HG02623 (cell line): ENCODE measurements at regions not wholly inside any gene's neighbourhood (a gene's known extent, or its start where the extent isn't known, plus 50 kb on each side); places are given as distances from the start of the nearest gene placed in this dataset.
A peak's percentile ranks its signal among the peaks of the same experiment; 100 is the strongest.
"Not testable (repeated sequence)": the region's sequence is repeated elsewhere in the genome, so short reads cannot be mapped to it uniquely, and the experiment has no call there.

Source experiments
- ATAC-seq: cut with Tn5 transposase; IDR thresholded peaks from one replicate; pipeline ENCODE4 v1.9.1; 2021; ENCODE audit warnings: moderate library complexity; ENCODE audit not compliant: unreplicated experiment

GRCh38 chr6:153574231-153574630 is 443.1 kb upstream of the RGS17 start:
- no peak for ATAC-seq

- no peak for ATAC-seq
Observed at GRCh38 chr6:153572371-153572770, 441.3 kb upstream of the RGS17 start.

- no peak for ATAC-seq
Observed at GRCh38 chr6:153568628-153569027, 437.5 kb upstream of the RGS17 start.

- no peak for ATAC-seq
Observed at GRCh38 chr6:153564803-153565202, 433.7 kb upstream of the RGS17 start.

- no peak for ATAC-seq
Observed at GRCh38 chr6:153563001-153563400, 431.9 kb upstream of the RGS17 start.

GRCh38 chr6:153553627-153554026 is 422.5 kb upstream of the RGS17 start:
- no peak for ATAC-seq

GRCh38 chr6:153539602-153540001 is 408.5 kb upstream of the RGS17 start:
- no peak for ATAC-seq

GRCh38 chr6:153538491-153538890 is 407.4 kb upstream of the RGS17 start:
- no peak for ATAC-seq

- no peak for ATAC-seq
Observed at GRCh38 chr6:153537422-153537821, 406.3 kb upstream of the RGS17 start.

GRCh38 chr6:153526479-153526878 is 395.4 kb upstream of the RGS17 start:
- ATAC-seq = no peak

- ATAC-seq = no peak
Observed at GRCh38 chr6:153525998-153526397, 394.9 kb upstream of the RGS17 start.

GRCh38 chr6:153523390-153523789 is 392.3 kb upstream of the RGS17 start:
- no peak for ATAC-seq

GRCh38 chr6:153511896-153512496 is 380.9 kb upstream of the RGS17 start:
- ATAC-seq = peak; percentile 93

- no peak for ATAC-seq
Observed at GRCh38 chr6:153503810-153504209, 372.7 kb upstream of the RGS17 start.

GRCh38 chr6:153493501-153493900 is 362.4 kb upstream of the RGS17 start:
- no peak for ATAC-seq

GRCh38 chr6:153489479-153489878 is 358.4 kb upstream of the RGS17 start:
- ATAC-seq = no peak

- no peak for ATAC-seq
Observed at GRCh38 chr6:153488267-153488666, 357.2 kb upstream of the RGS17 start.

- ATAC-seq = no peak
Observed at GRCh38 chr6:153485072-153485471, 354.0 kb upstream of the RGS17 start.

GRCh38 chr6:153484056-153484455 is 353.0 kb upstream of the RGS17 start:
- no peak for ATAC-seq

GRCh38 chr6:153476243-153476642 is 345.2 kb upstream of the RGS17 start:
- no peak for ATAC-seq

GRCh38 chr6:153465050-153465449 is 334.0 kb upstream of the RGS17 start:
- no peak for ATAC-seq

GRCh38 chr6:153449279-153449678 is 318.2 kb upstream of the RGS17 start:
- ATAC-seq = no peak

- not testable (repeated sequence) for ATAC-seq
Observed at GRCh38 chr6:153442749-153443148, 311.7 kb upstream of the RGS17 start.
